Pons (tissue), 1 donor: ENCODE measurements at regions not wholly inside any gene's neighbourhood (a gene's known extent, or its start where the extent isn't known, plus 50 kb on each side); places are given as distances from the start of the nearest gene placed in this dataset.

Experiments used
- DNase-seq: peaks from one replicate; pipeline ENCODE4 v3.0.0-alpha.2; 2016; ENCODE audit warnings: low spot score

GRCh38 chr12:65630555-65630954 is 193.7 kb upstream of the HMGA2 start:
- DNase-seq, result no peak

DNA sequence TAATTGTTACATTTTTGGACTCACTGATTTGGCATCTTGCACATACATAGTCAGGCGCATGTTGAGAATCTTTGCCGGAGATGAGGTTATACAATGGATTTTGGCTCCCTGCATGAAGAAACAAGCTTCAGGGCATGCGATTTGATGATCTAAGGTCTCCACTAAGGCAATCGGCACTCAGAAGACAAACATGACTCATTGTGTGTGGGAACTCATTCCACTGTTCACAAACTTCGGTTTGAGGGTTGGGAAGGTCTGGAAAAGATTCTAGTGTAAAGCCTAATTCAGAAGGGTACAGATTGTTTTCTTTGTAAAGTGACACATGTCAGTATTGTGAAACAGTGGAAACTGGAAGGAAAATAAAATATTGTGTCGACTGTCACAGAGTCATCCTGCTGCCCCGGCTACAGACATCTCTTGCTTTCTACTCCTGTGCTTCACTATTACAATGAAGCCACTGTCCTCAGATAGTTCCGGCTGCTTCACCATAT is 192.6 kb upstream of the HMGA2 start:
- DNase-seq, result peak; percentile 44

DNA sequence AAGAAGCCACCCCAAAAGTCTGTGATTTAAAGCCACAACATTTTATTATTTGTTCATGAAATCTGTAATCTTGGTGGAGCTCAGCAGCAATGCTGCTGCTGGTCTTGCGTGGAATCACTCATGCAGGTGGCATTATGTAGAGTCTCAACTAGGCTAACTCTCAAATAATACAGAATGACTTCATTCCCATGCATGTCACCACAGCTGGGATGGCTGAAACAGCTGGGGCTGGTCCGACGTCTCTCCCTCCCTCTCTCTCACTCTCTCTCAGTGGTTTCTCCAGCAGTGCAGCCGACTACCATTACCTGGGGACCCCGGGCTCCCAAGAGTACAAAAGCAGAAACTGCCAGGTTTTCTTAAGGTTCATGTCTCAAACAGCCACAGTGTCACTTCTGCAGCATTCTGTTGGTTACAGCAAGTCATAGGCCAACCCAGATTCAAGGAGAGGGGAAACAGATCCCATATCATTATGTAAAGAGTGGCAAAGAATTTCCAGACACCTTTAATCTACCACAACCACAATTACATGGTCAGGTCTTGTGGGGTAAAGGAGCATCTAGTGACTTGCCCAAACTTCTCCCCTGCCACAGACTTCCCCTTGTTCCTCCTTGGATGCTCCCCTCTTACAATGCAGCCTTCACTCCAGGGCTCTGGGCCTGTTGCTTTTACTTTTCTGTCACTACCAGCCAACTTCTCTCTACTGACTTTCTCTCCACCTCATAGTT is 192.0 kb upstream of the HMGA2 start:
- DNase-seq, result no peak

GRCh38 chr12:65634061-65634460 is 190.2 kb upstream of the HMGA2 start:
- no peak for DNase-seq

- no peak for DNase-seq
These were observed 189.5 kb upstream of the HMGA2 start for GRCh38 chr12:65634626-65635331.

GRCh38 chr12:65636436-65636835 is 187.8 kb upstream of the HMGA2 start:
- DNase-seq, result no peak

DNA sequence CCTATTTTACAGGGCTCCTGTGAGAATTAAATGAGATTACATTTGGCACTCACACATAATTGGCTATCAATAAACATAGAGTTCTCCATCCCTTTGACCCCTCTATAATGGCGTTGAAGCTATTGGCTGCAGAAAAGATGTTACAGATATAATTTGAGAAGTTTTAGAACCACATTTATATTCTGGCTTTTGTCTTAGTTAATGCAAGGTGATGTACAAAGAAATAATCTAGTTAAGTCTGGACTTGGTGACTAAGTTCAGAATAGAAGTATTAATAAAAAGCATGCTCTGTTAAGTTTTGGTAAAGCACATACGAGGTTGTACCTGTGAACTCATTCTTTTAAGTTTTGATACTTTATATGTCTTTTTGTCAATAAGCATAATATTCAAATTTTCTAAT is 187.1 kb upstream of the HMGA2 start:
- DNase-seq, result no peak

DNA sequence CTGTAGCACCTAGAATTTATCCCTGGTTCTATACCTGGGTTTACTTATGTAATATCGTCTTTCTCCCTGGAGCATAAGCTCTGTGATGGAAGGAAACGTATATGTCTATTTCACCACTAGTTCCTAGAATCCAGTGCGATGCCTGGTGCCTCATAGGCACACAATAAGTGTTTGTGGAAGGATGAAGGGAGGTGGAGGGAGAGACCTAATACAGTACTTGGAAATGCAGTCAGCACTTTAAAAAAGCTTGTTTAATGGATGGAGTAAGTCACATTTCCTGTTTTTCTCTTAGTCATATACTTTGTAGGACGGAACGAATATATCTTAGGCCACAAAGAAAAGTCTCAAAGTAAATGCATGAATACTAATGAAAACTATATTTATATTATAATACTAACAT is 186.5 kb upstream of the HMGA2 start:
- no peak for DNase-seq

DNA sequence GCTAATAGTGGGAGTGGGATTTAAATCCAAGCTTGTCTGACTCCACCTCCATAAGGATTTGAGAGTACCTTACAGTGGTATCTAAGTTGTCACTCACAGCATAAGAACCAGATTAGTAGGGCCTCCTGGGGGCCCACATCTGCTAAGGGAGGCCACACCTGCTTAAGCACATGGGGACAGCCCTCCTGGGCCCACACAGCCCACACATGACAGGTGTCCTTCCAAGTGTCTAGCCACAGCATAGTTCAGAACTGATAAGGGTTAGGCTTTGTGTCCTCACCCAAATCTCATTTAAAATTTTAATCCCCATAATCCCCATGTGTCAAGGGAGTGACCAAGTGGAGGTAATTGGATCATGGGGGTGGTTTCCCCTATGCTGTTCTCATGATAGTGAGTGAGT is 186.0 kb upstream of the HMGA2 start:
- no peak for DNase-seq

DNA sequence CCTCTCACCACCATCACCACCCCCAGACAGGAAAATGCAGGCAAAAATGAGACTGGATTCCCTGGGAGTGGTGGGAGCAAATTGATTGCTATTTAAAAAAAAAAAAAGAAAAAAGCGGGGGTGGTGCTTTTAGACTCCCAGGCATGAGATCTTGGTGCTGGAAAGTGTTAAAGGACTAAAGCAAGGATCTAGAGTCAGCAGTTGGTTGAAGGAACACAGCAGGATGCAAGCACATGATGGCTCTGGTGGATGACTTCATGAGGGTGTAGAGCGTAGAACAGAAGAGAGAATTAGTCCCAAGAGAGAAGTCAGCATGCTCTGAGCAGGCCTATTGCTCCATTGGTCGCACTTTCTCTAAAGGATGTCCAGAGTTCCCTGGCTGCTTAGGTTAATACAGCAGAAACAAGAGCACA is 183.8 kb upstream of the HMGA2 start:
- DNase-seq, result no peak

- no peak for DNase-seq
These were observed 182.1 kb upstream of the HMGA2 start for GRCh38 chr12:65642061-65642661.

DNA sequence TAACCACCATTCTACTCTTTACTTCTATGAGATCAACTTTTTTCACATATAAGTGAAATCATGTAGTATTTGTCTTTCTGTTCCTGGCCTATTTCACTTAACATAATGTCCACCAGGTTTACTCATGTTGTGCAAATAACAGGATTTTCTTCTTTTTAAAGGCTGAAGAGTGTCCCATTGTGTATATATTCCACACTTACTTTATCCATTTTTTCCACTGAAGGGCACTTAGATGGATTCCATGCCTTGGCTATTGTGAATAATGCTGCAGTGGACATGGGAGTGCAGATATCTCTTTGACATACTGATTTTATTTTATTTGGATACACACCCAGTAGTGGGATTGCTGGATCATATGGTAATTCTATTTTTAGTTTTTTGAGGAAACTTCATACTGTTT is 181.1 kb upstream of the HMGA2 start:
- no peak for DNase-seq

DNA sequence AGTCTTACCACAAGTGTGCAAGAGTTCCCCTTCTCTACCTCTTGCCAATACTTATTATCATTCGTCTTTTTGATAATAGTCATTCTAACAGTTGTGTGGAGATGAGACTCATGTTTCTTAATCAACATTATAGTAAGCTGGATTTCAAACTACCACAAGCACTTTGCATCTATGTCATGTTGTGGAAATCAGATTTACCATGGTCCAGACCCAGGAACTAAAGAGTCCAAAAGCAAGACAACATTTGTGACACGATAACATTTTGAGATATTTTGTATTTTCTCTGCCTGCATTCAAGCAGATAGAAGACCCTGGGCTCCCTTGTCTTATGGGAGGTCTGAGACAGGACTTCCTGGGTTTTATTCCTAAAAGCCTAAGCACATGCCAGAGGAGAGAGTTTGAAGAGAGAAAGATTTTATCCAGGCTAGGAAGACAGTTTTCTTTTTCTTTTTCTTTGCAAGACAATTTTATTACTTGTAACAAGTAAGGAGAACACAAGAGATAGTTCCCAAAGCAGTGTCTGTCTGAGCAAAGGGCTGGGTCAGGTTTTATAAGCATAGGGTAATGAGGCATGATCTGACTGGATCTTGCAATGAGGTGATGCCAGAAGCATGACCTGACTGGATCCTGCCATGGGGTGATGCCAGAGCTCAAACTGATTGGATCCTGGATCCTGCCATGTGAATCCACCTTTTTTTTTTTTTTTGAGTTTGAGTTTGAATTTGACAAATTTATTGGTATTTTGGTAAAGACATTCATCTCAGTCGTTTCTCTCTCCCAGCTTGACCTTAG is 180.5 kb upstream of the HMGA2 start:
- DNase-seq, result no peak

DNA sequence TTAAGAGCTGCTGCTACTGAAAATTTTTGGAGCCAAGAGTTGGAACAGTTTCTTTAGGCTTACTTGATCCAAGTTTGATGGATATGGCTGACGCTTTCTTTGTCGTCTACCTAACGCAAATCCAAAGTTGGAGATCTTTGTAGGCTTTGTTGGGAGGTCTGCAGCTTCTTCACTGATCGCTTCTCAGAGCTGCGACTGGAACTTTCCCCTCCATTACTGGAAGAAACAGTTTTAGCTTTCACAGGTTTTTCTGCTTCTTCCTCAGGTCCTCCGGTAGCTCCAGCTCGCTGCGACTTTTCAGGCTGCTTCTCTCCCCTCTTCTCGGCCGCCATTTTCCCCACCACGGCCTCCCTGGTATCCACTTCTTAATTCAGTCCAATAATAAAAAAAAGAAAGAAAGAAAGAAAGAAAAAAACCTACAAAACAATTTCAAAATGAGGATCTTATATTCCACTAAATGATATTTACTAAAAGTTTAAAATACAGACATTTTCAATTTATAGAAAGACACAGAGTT is 178.1 kb upstream of the HMGA2 start:
- DNase-seq, result no peak

GRCh38 chr12:65647074-65647473 is 177.2 kb upstream of the HMGA2 start:
- DNase-seq, result no peak

- no peak for DNase-seq
These were observed 175.8 kb upstream of the HMGA2 start for GRCh38 chr12:65648461-65648860.

DNA sequence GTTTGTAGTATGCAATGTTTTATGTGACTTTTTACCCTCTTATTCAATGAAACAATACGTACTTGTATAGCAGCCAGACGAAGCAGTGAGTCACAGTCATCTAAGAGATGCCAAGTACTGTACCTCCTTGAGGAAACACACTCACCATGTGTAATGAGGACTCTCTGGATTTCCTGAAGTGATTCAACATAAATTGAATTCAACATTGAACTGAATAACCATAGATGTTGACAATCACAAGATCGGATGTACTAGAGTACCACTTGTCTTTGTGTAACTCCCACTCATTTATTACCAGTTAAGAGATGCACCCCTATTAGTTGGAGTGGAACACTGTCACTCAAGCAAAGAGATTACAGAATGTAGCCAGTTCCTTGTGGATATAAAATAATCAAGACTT is 175.2 kb upstream of the HMGA2 start:
- DNase-seq, result peak; percentile 22

- DNase-seq, result no peak
These were observed 173.2 kb upstream of the HMGA2 start for GRCh38 chr12:65651060-65651459.

DNA sequence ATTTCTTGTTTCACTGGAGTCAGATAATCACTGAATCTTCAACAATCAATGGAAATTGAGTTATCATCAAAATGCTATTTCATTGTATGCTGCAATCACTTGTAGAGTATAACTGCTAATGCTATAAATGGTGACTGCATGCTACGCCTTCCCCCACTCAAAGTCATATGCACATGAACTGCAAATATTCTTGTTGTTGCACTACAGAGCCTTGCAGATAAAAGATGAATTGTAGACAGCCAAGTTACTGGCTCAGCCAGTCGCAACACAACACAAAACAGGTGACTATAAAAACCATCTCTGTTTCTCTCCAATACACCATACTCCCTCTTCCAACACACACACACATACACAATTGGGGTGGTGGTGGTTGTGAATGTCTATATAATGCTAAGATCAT is 171.0 kb upstream of the HMGA2 start:
- DNase-seq, result no peak

- DNase-seq, result no peak
These were observed 170.2 kb upstream of the HMGA2 start for GRCh38 chr12:65653946-65654629.

DNA sequence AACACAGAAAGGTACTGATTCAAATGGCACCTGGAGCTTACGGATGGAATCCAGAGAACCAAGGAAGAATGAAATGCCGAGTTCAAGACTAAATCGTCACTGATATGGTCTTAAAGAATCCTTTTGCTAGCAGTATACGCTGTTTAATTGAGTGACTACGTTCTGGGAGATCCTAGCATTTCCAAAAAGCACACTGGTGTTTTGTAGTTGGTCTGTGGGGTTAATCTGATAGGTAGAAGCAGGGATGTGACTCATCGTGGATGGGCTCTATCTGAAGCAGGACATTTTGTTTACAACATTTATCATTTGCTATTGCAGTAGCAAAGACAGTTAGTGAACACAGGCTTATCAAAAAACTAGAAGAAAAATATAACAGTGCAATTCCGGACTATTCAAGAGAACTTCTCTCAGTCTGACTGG is 169.2 kb upstream of the HMGA2 start:
- DNase-seq, result no peak
